ENCODE measurements at regions not wholly inside any gene's neighbourhood (a gene's known extent, or its start where the extent isn't known, plus 50 kb on each side); places are given as distances from the start of the nearest gene placed in this dataset.

DNA sequence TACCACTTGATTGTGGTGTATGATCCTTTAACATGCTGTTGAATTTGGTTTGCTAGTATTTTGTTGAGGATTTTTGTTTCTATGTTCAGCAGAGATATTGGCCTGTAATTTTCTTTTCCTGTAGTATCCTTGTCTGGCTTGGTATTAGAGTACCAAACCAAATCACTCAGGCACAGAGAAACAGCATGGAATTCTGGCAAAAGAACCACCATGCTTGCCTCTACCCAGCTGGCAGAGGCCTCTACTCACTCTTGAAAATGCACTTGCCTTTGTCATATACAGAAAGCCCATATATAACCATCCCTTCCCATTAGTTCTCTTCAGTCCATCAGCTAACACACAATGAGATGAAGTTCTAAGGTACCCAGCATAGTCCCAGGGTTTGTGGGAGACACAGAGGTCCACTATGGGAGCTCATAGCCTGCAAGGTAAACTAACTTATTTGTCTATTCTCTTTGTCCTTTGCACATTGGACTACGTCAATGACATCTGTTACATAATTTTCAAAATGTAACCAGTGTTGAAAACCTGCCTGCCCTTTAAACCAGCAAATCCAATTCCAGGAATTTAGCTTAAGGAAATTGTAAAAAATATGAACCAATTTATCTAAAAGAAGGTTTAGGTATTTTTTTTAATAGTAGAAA, 82.1 kb upstream of the POMGNT2 start:
- TF ChIP-seq, protein P1, sequence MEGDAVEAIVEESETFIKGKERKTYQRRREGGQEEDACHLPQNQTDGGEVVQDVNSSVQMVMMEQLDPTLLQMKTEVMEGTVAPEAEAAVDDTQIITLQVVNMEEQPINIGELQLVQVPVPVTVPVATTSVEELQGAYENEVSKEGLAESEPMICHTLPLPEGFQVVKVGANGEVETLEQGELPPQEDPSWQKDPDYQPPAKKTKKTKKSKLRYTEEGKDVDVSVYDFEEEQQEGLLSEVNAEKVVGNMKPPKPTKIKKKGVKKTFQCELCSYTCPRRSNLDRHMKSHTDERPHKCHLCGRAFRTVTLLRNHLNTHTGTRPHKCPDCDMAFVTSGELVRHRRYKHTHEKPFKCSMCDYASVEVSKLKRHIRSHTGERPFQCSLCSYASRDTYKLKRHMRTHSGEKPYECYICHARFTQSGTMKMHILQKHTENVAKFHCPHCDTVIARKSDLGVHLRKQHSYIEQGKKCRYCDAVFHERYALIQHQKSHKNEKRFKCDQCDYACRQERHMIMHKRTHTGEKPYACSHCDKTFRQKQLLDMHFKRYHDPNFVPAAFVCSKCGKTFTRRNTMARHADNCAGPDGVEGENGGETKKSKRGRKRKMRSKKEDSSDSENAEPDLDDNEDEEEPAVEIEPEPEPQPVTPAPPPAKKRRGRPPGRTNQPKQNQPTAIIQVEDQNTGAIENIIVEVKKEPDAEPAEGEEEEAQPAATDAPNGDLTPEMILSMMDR (IDR thresholded peaks at IDR 0.05; ENCODE audit: extremely low read depth in 1 of 2, insufficient read depth in 1 of 2, low read depth in 1 of 2, low read length in 2 of 2): no peak
- TF ChIP-seq POLR2A (IDR thresholded peaks at IDR 0.05; ENCODE audit: low read depth, low read length) (no peak), POLR2AphosphoS5 (IDR thresholded peaks at IDR 0.05; ENCODE audit: insufficient read depth, low read depth, low read length) (no peak), EZH2 (IDR thresholded peaks at IDR 0.05; ENCODE audit: borderline replicate concordance, low read depth, low read length, severe bottlenecking) (no peak), MAX (IDR thresholded peaks at IDR 0.05; ENCODE audit: insufficient read depth, insufficient read length) (no peak), JUN (IDR thresholded peaks at IDR 0.05; ENCODE audit: borderline replicate concordance, insufficient read depth, insufficient read length, low read depth) (no peak), MYC (IDR thresholded peaks at IDR 0.05; ENCODE audit: low read depth, low read length) (no peak)
